Caco-2 (cell line): ENCODE measurements at regions not wholly inside any gene's neighbourhood (a gene's known extent, or its start where the extent isn't known, plus 50 kb on each side); places are given as distances from the start of the nearest gene placed in this dataset.
"Not testable (repeated sequence)": the region's sequence is repeated elsewhere in the genome, so short reads cannot be mapped to it uniquely, and the experiment has no call there.

Experiments used
- BruUV-seq: library from RNA; stranded (reverse); fragments of 400-500 nt; replicated peaks from 2 replicates; lab custom pipeline; 2021; lab: Mats Ljungman, UMichigan
- CTCF ChIA-PET: fragments of 300-600 bp; sonication (Branson Sonifier 250); formaldehyde crosslinking; loops from one replicate; lab custom pipeline; 2022; ENCODE audit warnings: antibody characterized with exemption; lab: Charles Lee
- POLR2A ChIA-PET: fragments of 300-600 bp; sonication (Branson Sonifier 250); formaldehyde crosslinking; loops from one replicate; lab custom pipeline; 2022; ENCODE audit warnings: antibody characterized with exemption; lab: Charles Lee
- DNase-seq, 2 experiments: peaks; one replicate each; pipeline versions ENCODE4 v3.0.0 to v3.0.0-alpha.2; 2020 to 2022
- H3K27me3 ChIP-seq: replicated peaks from 2 replicates; pipeline ENCODE4 v1.6.0; 2011; ENCODE audit warnings: low read length; ENCODE audit not compliant: control insufficient read depth, insufficient read depth
- H3K36me3 ChIP-seq: 2 replicates; pipeline ENCODE4 v1.5.1; 2011; ENCODE audit warnings: low read length; ENCODE audit not compliant: control insufficient read depth, insufficient read depth
- H3K4me1 ChIP-seq: fragments of 250-450 bp; sonication (Bioruptor Pico); 2 replicates; pipeline ENCODE4 v1.5.1; 2020; ENCODE audit warnings: mild to moderate bottlenecking
- H3K4me3 ChIP-seq: 2 replicates; pipeline ENCODE4 v1.5.1; 2011; ENCODE audit warnings: low read depth, mild to moderate bottlenecking, control low read depth, low read length
- H3K9me3 ChIP-seq: fragments of 250-450 bp; sonication (Bioruptor Pico); 2 replicates; pipeline ENCODE4 v1.5.1; 2020; ENCODE audit warnings: mild to moderate bottlenecking, moderate library complexity
- H3K27ac Mint-ChIP-seq: one replicate; pipeline ENCODE4 v1.8.0; 2022; ENCODE audit warnings: mixed read lengths; ENCODE audit not compliant: unreplicated experiment
- H3K27me3 Mint-ChIP-seq: one replicate; pipeline ENCODE4 v1.8.0; 2022; ENCODE audit warnings: mixed read lengths; ENCODE audit not compliant: insufficient read depth, unreplicated experiment
- H3K36me3 Mint-ChIP-seq: one replicate; pipeline ENCODE4 v1.8.0; 2022; ENCODE audit warnings: mild to moderate bottlenecking, mixed read lengths; ENCODE audit not compliant: insufficient read depth, unreplicated experiment
- H3K4me1 Mint-ChIP-seq: one replicate; pipeline ENCODE4 v1.8.0; 2022; ENCODE audit warnings: low read depth, mixed read lengths; ENCODE audit not compliant: unreplicated experiment
- H3K4me3 Mint-ChIP-seq: one replicate; pipeline ENCODE4 v1.8.0; 2022; ENCODE audit warnings: mild to moderate bottlenecking, moderate library complexity, mixed read lengths; ENCODE audit not compliant: unreplicated experiment
- H3K9me3 Mint-ChIP-seq: one replicate; pipeline ENCODE4 v1.8.0; 2022; ENCODE audit warnings: mixed read lengths; ENCODE audit not compliant: unreplicated experiment
- CTCF ChIP-seq, 2 experiments: fragments of 200-600 bp in 1 of 2; IDR thresholded peaks; 1 replicate in 1 of 2; 2 replicates in 1 of 2; pipeline versions ENCODE4 v1.5.1 to v1.8.0; 2011 to 2022; ENCODE audit warnings: antibody characterized with exemption in 1 of 2, control low read depth in 1 of 2, inconsistent platforms in 1 of 2, low read depth in 1 of 2, low read length in 1 of 2, mild to moderate bottlenecking in 1 of 2, moderate library complexity in 1 of 2; ENCODE audit not compliant: insufficient read depth in 1 of 2, severe bottlenecking in 1 of 2, unreplicated experiment in 1 of 2
- intact Hi-C: fragments of 100-400 bp; cut with micrococcal nuclease; formaldehyde crosslinking; loops from one replicate; pipeline ENCODE4 v1.10.0; 2022; ENCODE audit not compliant: unreplicated experiment

GRCh38 chr2:215862351-215862771 is 151.0 kb downstream of the MREG start:
- H3K36me3 ChIP-seq: no peaks in the 10 kb centered on the region
- no peak overlapping the region for H3K27ac Mint-ChIP-seq
- CTCF ChIA-PET: no interaction called here
- H3K4me3 Mint-ChIP-seq: no peak overlapping the region
- no peaks in the 10 kb centered on the region for H3K4me1 ChIP-seq
- no TSS peak for BruUV-seq
- no peak for DNase-seq
- no peaks in the 10 kb centered on the region for H3K27me3 ChIP-seq
- TF ChIP-seq CTCF (IDR thresholded peaks at IDR 0.05; ENCODE audit: insufficient read depth in 1 of 2, low read depth in 1 of 2, low read length in 1 of 2, severe bottlenecking in 1 of 2, unreplicated experiment in 1 of 2): no peak
- intact Hi-C loops: no loop called here
- POLR2A ChIA-PET: no interaction called here
- H3K9me3 ChIP-seq: no peaks in the 10 kb centered on the region
- H3K27me3 Mint-ChIP-seq: no peaks in the 10 kb centered on the region
- no peak overlapping the region for H3K4me3 ChIP-seq
- no peaks in the 10 kb centered on the region for H3K4me1 Mint-ChIP-seq
- H3K36me3 Mint-ChIP-seq: no peaks in the 10 kb centered on the region
- peaks cover 9% of the 10 kb centered on the region for H3K9me3 Mint-ChIP-seq

DNA sequence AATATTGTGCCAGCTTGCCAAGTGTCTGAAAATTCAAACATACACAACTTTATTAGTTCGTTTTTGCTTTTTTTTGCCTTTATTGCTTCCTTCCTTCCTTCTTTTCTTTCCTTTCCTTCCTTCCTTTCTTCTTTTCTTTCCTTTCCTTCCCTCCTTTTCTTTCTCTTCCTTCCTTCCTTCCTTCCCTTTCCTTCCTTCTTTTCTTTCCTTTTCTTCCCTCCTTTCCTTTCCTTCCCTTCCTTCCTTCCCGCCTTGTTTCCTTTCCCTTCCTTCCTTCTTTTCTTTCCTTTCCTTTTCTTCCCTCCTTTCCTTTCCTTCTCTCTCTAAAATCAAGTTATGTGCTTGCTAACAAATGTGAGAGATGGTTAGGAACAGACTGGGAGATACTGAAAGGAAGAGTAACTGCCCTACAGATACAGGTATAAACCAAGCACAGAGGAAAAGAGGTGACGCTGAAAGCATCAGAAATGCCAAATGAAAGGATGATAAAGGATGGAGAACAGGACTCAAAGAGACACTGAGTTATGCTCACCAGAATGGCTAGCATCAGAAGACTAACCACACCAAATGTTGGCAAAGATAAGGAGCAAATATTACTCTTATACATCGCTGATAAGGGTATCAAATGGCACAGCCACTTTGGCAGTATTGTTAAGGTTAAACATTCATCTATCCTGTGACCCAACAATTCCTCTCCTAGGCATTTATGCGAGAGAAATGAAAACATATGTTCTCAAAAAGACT is 151.6 kb downstream of the MREG start:
- DNase-seq: no peak
- no peak for TF ChIP-seq CTCF (IDR thresholded peaks at IDR 0.05; ENCODE audit: insufficient read depth in 1 of 2, low read depth in 1 of 2, low read length in 1 of 2, severe bottlenecking in 1 of 2, unreplicated experiment in 1 of 2)
- intact Hi-C loops: no loop called here
- Mint-ChIP-seq H3K27ac (no peak overlapping the region), H3K36me3 (no peaks in the 10 kb centered on the region), H3K9me3 (peaks cover 9% of the 10 kb centered on the region), H3K4me1 (no peaks in the 10 kb centered on the region), H3K27me3 (no peaks in the 10 kb centered on the region), H3K4me3 (no peak overlapping the region)
- Histone ChIP-seq H3K4me1 (no peaks in the 10 kb centered on the region), H3K27me3 (no peaks in the 10 kb centered on the region), H3K36me3 (no peaks in the 10 kb centered on the region), H3K9me3 (no peaks in the 10 kb centered on the region), H3K4me3 (no peak overlapping the region)
- no TSS peak for BruUV-seq
- ChIA-PET CTCF (no interaction called here), POLR2A (no interaction called here)

- DNase-seq: no peak
- no peaks in the 10 kb centered on the region for H3K4me1 ChIP-seq
- H3K9me3 Mint-ChIP-seq: peaks cover 17% of the 10 kb centered on the region
- no peak overlapping the region for H3K4me3 ChIP-seq
- peaks cover 14% of the 10 kb centered on the region; the same call in 1 of the 2 replicates for H3K9me3 ChIP-seq
- POLR2A ChIA-PET: no interaction called here
- no peaks in the 10 kb centered on the region for H3K36me3 ChIP-seq
- no TSS peak for BruUV-seq
- CTCF ChIA-PET: no interaction called here
- H3K36me3 Mint-ChIP-seq: no peaks in the 10 kb centered on the region
- H3K27me3 ChIP-seq: no peaks in the 10 kb centered on the region
- no peak overlapping the region for H3K27ac Mint-ChIP-seq
- intact Hi-C loops: no loop called here
- no peaks in the 10 kb centered on the region for H3K27me3 Mint-ChIP-seq
- H3K4me1 Mint-ChIP-seq: no peaks in the 10 kb centered on the region
- no peak overlapping the region for H3K4me3 Mint-ChIP-seq
- no peak for TF ChIP-seq CTCF (IDR thresholded peaks at IDR 0.05; ENCODE audit: insufficient read depth in 1 of 2, low read depth in 1 of 2, low read length in 1 of 2, severe bottlenecking in 1 of 2, unreplicated experiment in 1 of 2)
These were observed 157.3 kb downstream of the MREG start for GRCh38 chr2:215856080-215856479.

- POLR2A ChIA-PET, intact Hi-C loops, H3K4me1 Mint-ChIP-seq, H3K4me3 ChIP-seq, H3K4me1 ChIP-seq, CTCF ChIA-PET, H3K36me3 ChIP-seq, H3K36me3 Mint-ChIP-seq, H3K27me3 Mint-ChIP-seq, DNase-seq, H3K4me3 Mint-ChIP-seq, BruUV-seq, H3K27ac Mint-ChIP-seq, H3K27me3 ChIP-seq: not testable (repeated sequence)
- H3K9me3 ChIP-seq: peaks cover 14% of the 10 kb centered on the region; the same call in 1 of the 2 replicates
- peaks cover 17% of the 10 kb centered on the region for H3K9me3 Mint-ChIP-seq
These were observed 158.0 kb downstream of the MREG start for GRCh38 chr2:215855308-215855707.
